Pancreas (tissue), 10 donors: ENCODE measurements at regions not wholly inside any gene's neighbourhood (a gene's known extent, or its start where the extent isn't known, plus 50 kb on each side); places are given as distances from the start of the nearest gene placed in this dataset.

ENCODE experiments used
- ATAC-seq, 4 donors: fragments of 200-7000 bp; cut with Tn5 transposase; one replicate each; pipeline versions ENCODE4 v1.8.0 to v1.9.1; 2020; ENCODE audit warnings: mild to moderate bottlenecking in 4 of 4, moderate library complexity in 4 of 4
- DNase-seq, 6 donors: peaks; one replicate each; pipeline ENCODE4 v3.0.0-alpha.2; 2020
- FAIRE-seq: peaks from 2 replicates; lab custom pipeline; 2012; peaks lifted over from hg19 to GRCh38; lab: Jason Lieb, UNC
- H3K27ac ChIP-seq, 4 donors: fragments of 200-600 bp; sonication (generic); 1 replicate in 3 of 4; 2 replicates in 1 of 4; pipeline versions ENCODE4 v1.5.0 to v1.8.0; 2020
- H3K27me3 ChIP-seq, 4 donors: fragments of 200-600 bp; one replicate each; pipeline ENCODE4 v1.8.0; 2021
- H3K36me3 ChIP-seq, 3 donors: fragments of 200-600 bp; sonication (generic) in 1 of 3; one replicate each; pipeline versions ENCODE4 v1.5.0 to v1.8.0; 2020 to 2021
- H3K4me1 ChIP-seq, 3 donors: fragments of 200-600 bp; one replicate each; pipeline ENCODE4 v1.8.0; 2021
- H3K4me3 ChIP-seq, 4 donors: fragments of 200-600 bp; sonication (generic) in 2 of 4; one replicate each; pipeline versions ENCODE4 v1.5.0 to v1.8.0; 2020 to 2021
- H3K9me3 ChIP-seq, 4 donors: fragments of 200-600 bp; one replicate each; pipeline ENCODE4 v1.8.0; 2021
- WGBS, 2 donors: extraction: QIAGEN DNeasy Blood & Tissue Kit; methylation state at CpG; one replicate each; pipeline ENCODE4 v1.1.7; 2013; 5-methylcytosine and 5-hydroxymethylcytosine counted together
- intact Hi-C, 3 donors: fragments of 100-400 bp; cut with DNase I; formaldehyde crosslinking; loops; one replicate each; pipeline versions ENCODE4 v1.11.1 to v1.14.2; 2022
- TF ChIP-seq, protein P1 (sequence below), 4 donors: fragments of 200-600 bp; sonication (generic) in 3 of 4; IDR thresholded peaks; one replicate each; pipeline versions ENCODE4 v1.5.0 to v1.8.0; 2021; ENCODE audit warnings: antibody characterized with exemption in 4 of 4
- donor health status: healthy with polysubstance abuse.
- donor health status: DM: no; HTN: no; CAD: no; lungs with moderate emphysema.
- donor health status: DM: no; HTN: no; CAD: no.
- donor health status: control.
- donor health status: control.
- donor health status: Bipolar disorder and iron deficiency.
- donor health status: DM: yes; HTN: yes; CAD: no.
- donor health status: DM: no; HTN: no; CAD: no.
- donor health status: DM: no; HTN: no; CAD: no.
- donor health status: DM: yes; HTN: yes; CAD: no.

GRCh38 chr1:29985606-29985945, 737.8 kb downstream of the MATN1 start:
- no peaks in the 10 kb centered on the region for H3K9me3 ChIP-seq
- H3K27me3 ChIP-seq, result no peaks in the 10 kb centered on the region
- FAIRE-seq, result no peak
- H3K36me3 ChIP-seq, result no peaks in the 10 kb centered on the region
- H3K4me1 ChIP-seq, result peaks cover 0 to 21% (median 8%) of the 10 kb centered on the region in 3 donors
- intact Hi-C loops, result no loop called here
- TF ChIP-seq, protein P1, sequence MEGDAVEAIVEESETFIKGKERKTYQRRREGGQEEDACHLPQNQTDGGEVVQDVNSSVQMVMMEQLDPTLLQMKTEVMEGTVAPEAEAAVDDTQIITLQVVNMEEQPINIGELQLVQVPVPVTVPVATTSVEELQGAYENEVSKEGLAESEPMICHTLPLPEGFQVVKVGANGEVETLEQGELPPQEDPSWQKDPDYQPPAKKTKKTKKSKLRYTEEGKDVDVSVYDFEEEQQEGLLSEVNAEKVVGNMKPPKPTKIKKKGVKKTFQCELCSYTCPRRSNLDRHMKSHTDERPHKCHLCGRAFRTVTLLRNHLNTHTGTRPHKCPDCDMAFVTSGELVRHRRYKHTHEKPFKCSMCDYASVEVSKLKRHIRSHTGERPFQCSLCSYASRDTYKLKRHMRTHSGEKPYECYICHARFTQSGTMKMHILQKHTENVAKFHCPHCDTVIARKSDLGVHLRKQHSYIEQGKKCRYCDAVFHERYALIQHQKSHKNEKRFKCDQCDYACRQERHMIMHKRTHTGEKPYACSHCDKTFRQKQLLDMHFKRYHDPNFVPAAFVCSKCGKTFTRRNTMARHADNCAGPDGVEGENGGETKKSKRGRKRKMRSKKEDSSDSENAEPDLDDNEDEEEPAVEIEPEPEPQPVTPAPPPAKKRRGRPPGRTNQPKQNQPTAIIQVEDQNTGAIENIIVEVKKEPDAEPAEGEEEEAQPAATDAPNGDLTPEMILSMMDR (IDR thresholded peaks at IDR 0.05), result no peak
- WGBS, 2 donors, result 67 to 73% methylated on average over 5 of the region's 5 CpGs
- DNase-seq, result no peak
- ATAC-seq, result no peak
- H3K4me3 ChIP-seq, result no peak overlapping the region
- H3K27ac ChIP-seq, result peak overlapping the region in 1 of 4 donors; percentile 71

GRCh38 chr1:29984862-29985605, 738.4 kb downstream of the MATN1 start:
- intact Hi-C loops, result no loop called here
- Histone ChIP-seq H3K9me3 (no peaks in the 10 kb centered on the region), H3K27me3 (no peaks in the 10 kb centered on the region), H3K27ac (peak overlapping the region in 2 of 4 donors; percentile 66 to 71), H3K4me1 (peaks cover 0 to 21% (median 8%) of the 10 kb centered on the region in 3 donors), H3K36me3 (no peaks in the 10 kb centered on the region), H3K4me3 (no peak overlapping the region)
- FAIRE-seq (no peak), ATAC-seq (peak; percentile 46 to 88 (median 76)), DNase-seq (no peak)
- WGBS, 2 donors, result 33 to 39% methylated on average over 7 of the region's 7 CpGs
- TF ChIP-seq, protein P1 (IDR thresholded peaks at IDR 0.05), result no peak

GRCh38 chr1:29984166-29984861, 739.1 kb downstream of the MATN1 start:
- Histone ChIP-seq H3K4me1 (peaks cover 0 to 21% (median 8%) of the 10 kb centered on the region in 3 donors), H3K36me3 (no peaks in the 10 kb centered on the region), H3K27ac (peak overlapping the region in 2 of 4 donors; percentile 66 to 71), H3K9me3 (no peaks in the 10 kb centered on the region), H3K4me3 (no peak overlapping the region), H3K27me3 (no peaks in the 10 kb centered on the region)
- intact Hi-C loops, result no loop called here
- no peak for DNase-seq
- ATAC-seq, result peak in 3 of 4 donors; percentile 65 to 80 (median 72)
- no peak for FAIRE-seq
- TF ChIP-seq, protein P1 (IDR thresholded peaks at IDR 0.05), result no peak
- 43 to 46% methylated on average over 11 of the region's 11 CpGs for WGBS, 2 donors

DNA sequence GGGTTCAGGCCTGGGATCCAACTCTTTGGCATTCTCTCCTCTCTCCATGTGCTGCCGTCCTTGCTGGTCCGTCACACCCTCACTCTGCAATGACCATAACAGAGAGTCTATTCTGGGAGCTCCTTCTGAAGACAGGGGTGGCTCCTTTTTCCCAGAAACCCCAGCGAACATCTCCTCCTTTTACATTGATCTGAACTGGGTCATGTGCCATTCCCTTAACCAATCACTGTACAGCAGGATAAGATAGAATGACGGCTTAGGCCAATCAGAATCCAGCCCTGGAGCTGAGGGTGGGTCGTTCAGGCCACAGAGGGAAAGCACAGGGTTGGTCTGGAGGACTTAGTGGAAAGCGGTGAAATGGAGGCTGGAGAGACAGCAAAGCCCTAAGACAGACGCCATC, 740.1 kb downstream of the MATN1 start:
- H3K4me3 ChIP-seq, result no peak overlapping the region
- WGBS, 2 donors, result 90 to 95% methylated on average over 7 of the region's 7 CpGs
- no peaks in the 10 kb centered on the region for H3K36me3 ChIP-seq
- intact Hi-C loops, result no loop called here
- no peaks in the 10 kb centered on the region for H3K27me3 ChIP-seq
- H3K4me1 ChIP-seq, result peaks cover 0 to 21% (median 8%) of the 10 kb centered on the region in 3 donors
- ATAC-seq (no peak), FAIRE-seq (no peak), DNase-seq (no peak)
- TF ChIP-seq, protein P1 (IDR thresholded peaks at IDR 0.05), result no peak
- no peaks in the 10 kb centered on the region for H3K9me3 ChIP-seq
- no peak overlapping the region for H3K27ac ChIP-seq
